Peyer's patch (tissue), 4 donors: ENCODE measurements at regions not wholly inside any gene's neighbourhood (a gene's known extent, or its start where the extent isn't known, plus 50 kb on each side); places are given as distances from the start of the nearest gene placed in this dataset.

Source experiments
- POLR2A ChIP-seq, 2 donors: fragments of 450-650 bp; IDR thresholded peaks; one replicate each; pipeline ENCODE4 v1.5.1; 2017; ENCODE audit warnings: antibody characterized with exemption in 2 of 2, mild to moderate bottlenecking in 2 of 2, moderate library complexity in 2 of 2
- TF ChIP-seq, protein P1 (sequence below), 6 experiments: fragments of 450-650 bp in 4 of 6; fragments of 200-600 bp in 2 of 6; sonication (generic) in 1 of 6; IDR thresholded peaks; one replicate each; pipeline ENCODE4 v1.5.1; 2017 to 2019; ENCODE audit warnings: antibody characterized with exemption in 6 of 6, mild to moderate bottlenecking in 3 of 6, moderate library complexity in 1 of 6

- TF ChIP-seq, protein P1, sequence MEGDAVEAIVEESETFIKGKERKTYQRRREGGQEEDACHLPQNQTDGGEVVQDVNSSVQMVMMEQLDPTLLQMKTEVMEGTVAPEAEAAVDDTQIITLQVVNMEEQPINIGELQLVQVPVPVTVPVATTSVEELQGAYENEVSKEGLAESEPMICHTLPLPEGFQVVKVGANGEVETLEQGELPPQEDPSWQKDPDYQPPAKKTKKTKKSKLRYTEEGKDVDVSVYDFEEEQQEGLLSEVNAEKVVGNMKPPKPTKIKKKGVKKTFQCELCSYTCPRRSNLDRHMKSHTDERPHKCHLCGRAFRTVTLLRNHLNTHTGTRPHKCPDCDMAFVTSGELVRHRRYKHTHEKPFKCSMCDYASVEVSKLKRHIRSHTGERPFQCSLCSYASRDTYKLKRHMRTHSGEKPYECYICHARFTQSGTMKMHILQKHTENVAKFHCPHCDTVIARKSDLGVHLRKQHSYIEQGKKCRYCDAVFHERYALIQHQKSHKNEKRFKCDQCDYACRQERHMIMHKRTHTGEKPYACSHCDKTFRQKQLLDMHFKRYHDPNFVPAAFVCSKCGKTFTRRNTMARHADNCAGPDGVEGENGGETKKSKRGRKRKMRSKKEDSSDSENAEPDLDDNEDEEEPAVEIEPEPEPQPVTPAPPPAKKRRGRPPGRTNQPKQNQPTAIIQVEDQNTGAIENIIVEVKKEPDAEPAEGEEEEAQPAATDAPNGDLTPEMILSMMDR (IDR thresholded peaks at IDR 0.05): no peak
- no peak for TF ChIP-seq POLR2A (IDR thresholded peaks at IDR 0.05)
Measured at GRCh38 chr15:61639491-61639890, 410.4 kb upstream of the RORA start.
